H9 (cell line): ENCODE measurements at regions not wholly inside any gene's neighbourhood (a gene's known extent, or its start where the extent isn't known, plus 50 kb on each side); places are given as distances from the start of the nearest gene placed in this dataset.
"Not testable (repeated sequence)": the region's sequence is repeated elsewhere in the genome, so short reads cannot be mapped to it uniquely, and the experiment has no call there.

ENCODE experiments used
- DNase-seq: peaks from one replicate; pipeline ENCODE4 v3.0.0-alpha.2; 2017
- H2AFZ ChIP-seq: one replicate; pipeline ENCODE4 v1.6.1; 2013; ENCODE audit warnings: mild to moderate bottlenecking, low read length, control low read depth, moderate library complexity
- H2AK5ac ChIP-seq: 2 replicates; pipeline ENCODE4 v1.6.1; 2013; ENCODE audit warnings: low read length, control low read depth, mixed read lengths; ENCODE audit not compliant: insufficient read length
- H2BK120ac ChIP-seq: one replicate; pipeline ENCODE4 v1.6.1; 2013; ENCODE audit warnings: low read depth, mild to moderate bottlenecking, low read length, control low read depth, inconsistent platforms; ENCODE audit not compliant: poor library complexity, severe bottlenecking
- H2BK12ac ChIP-seq: 2 replicates; pipeline ENCODE4 v1.6.1; 2013; ENCODE audit warnings: low read length, control low read depth, mixed read lengths, low read depth; ENCODE audit not compliant: insufficient read length
- H2BK15ac ChIP-seq: 2 replicates; pipeline ENCODE4 v1.6.1; 2013; ENCODE audit warnings: low read depth, low read length, control low read depth
- H2BK20ac ChIP-seq: one replicate; pipeline ENCODE4 v1.6.1; 2013; ENCODE audit warnings: low read depth, mild to moderate bottlenecking, low read length, control low read depth, inconsistent platforms; ENCODE audit not compliant: poor library complexity, severe bottlenecking
- H2BK5ac ChIP-seq: 2 replicates; pipeline ENCODE4 v1.6.1; 2013; ENCODE audit warnings: low read length, control low read depth, mixed read lengths; ENCODE audit not compliant: insufficient read length
- H3K14ac ChIP-seq: 2 replicates; pipeline ENCODE4 v1.6.1; 2013; ENCODE audit warnings: low read length, control low read depth; ENCODE audit not compliant: insufficient read depth
- H3K18ac ChIP-seq: 2 replicates; pipeline ENCODE4 v1.6.1; 2013; ENCODE audit warnings: low read depth, mild to moderate bottlenecking, mixed read lengths, low read length, control low read depth; ENCODE audit not compliant: insufficient read length
- H3K23ac ChIP-seq: 2 replicates; pipeline ENCODE4 v1.6.1; 2013; ENCODE audit warnings: low read length, control low read depth, mixed read lengths, low read depth; ENCODE audit not compliant: insufficient read length
- H3K23me2 ChIP-seq: 2 replicates; pipeline ENCODE4 v1.6.1; 2013; ENCODE audit warnings: low read depth, mild to moderate bottlenecking, mixed read lengths, low read length, control low read depth; ENCODE audit not compliant: insufficient read length, poor library complexity, severe bottlenecking
- H3K27ac ChIP-seq: 2 replicates; pipeline ENCODE4 v1.5.1; 2013; ENCODE audit warnings: low read length, control low read depth, mixed read lengths, low read depth; ENCODE audit not compliant: insufficient read length
- H3K27me3 ChIP-seq: 2 replicates; pipeline ENCODE4 v1.6.1; 2013; ENCODE audit warnings: low read length, control low read depth, inconsistent platforms; ENCODE audit not compliant: insufficient read depth
- H3K4ac ChIP-seq: 2 replicates; pipeline ENCODE4 v1.6.1; 2013; ENCODE audit warnings: low read depth, mild to moderate bottlenecking, control low read depth, inconsistent platforms, low read length, moderate library complexity
- H3K4me1 ChIP-seq: 2 replicates; pipeline ENCODE4 v1.6.1; 2013; ENCODE audit warnings: low read length, control low read depth, inconsistent platforms; ENCODE audit not compliant: insufficient read depth
- H3K4me2 ChIP-seq: 2 replicates; pipeline ENCODE4 v1.6.1; 2013; ENCODE audit warnings: low read length, control low read depth, mixed read lengths; ENCODE audit not compliant: insufficient read length, insufficient read depth
- H3K56ac ChIP-seq: 2 replicates; pipeline ENCODE4 v1.6.1; 2013; ENCODE audit warnings: low read depth, mild to moderate bottlenecking, mixed read lengths, low read length, control low read depth; ENCODE audit not compliant: insufficient read length
- H3K79me1 ChIP-seq: 2 replicates; pipeline ENCODE4 v1.6.1; 2013; ENCODE audit warnings: low read depth, mild to moderate bottlenecking, moderate library complexity, low read length, control low read depth, inconsistent platforms; ENCODE audit not compliant: insufficient read depth, poor library complexity, severe bottlenecking
- H3K79me2 ChIP-seq: 2 replicates; pipeline ENCODE4 v1.6.1; 2013; ENCODE audit warnings: low read length, control low read depth, inconsistent platforms; ENCODE audit not compliant: insufficient read depth
- H3K9ac ChIP-seq: 2 replicates; pipeline ENCODE4 v1.6.1; 2013; ENCODE audit warnings: low read length, control low read depth, mixed read lengths; ENCODE audit not compliant: insufficient read length; ENCODE audit errors: extremely low read depth
- H3K9me3 ChIP-seq: one replicate; pipeline ENCODE4 v1.6.1; 2013; ENCODE audit warnings: low read depth, low read length, inconsistent platforms; ENCODE audit not compliant: control insufficient read depth
- H3T11ph ChIP-seq: one replicate; pipeline ENCODE4 v1.6.1; 2013; ENCODE audit warnings: mild to moderate bottlenecking, low read length, control low read depth, inconsistent platforms
- H4K20me1 ChIP-seq: one replicate; pipeline ENCODE4 v1.6.1; 2013; ENCODE audit not compliant: control insufficient read depth, insufficient read length, insufficient read depth
- H4K5ac ChIP-seq: 2 replicates; pipeline ENCODE4 v1.6.1; 2013; ENCODE audit warnings: low read depth, mild to moderate bottlenecking, mixed read lengths, low read length, control low read depth; ENCODE audit not compliant: insufficient read length
- H4K8ac ChIP-seq: replicated peaks from 2 replicates; pipeline ENCODE4 v1.6.1; 2013; ENCODE audit warnings: low read length, control low read depth, mixed read lengths, low read depth; ENCODE audit not compliant: insufficient read length
- H4K91ac ChIP-seq: 2 replicates; pipeline ENCODE4 v1.6.1; 2013; ENCODE audit warnings: low read depth, mild to moderate bottlenecking, moderate library complexity, mixed read lengths, low read length, control low read depth; ENCODE audit not compliant: insufficient read length
- H3K27ac Mint-ChIP-seq, 3 experiments: 2 replicates in 2 of 3; 3 replicates in 1 of 3; pipeline ENCODE4 v1.8.0; 2020 to 2021; ENCODE audit warnings: mixed read lengths in 3 of 3, mild to moderate bottlenecking in 1 of 3, moderate library complexity in 1 of 3
- H3K27me3 Mint-ChIP-seq: 2 replicates; pipeline ENCODE4 v1.8.0; 2021; ENCODE audit warnings: low read depth, mild to moderate bottlenecking, moderate library complexity, mixed read lengths
- H3K36me3 Mint-ChIP-seq, 3 experiments: 2 replicates in 2 of 3; 3 replicates in 1 of 3; pipeline ENCODE4 v1.8.0; 2020 to 2021; ENCODE audit warnings: low read depth in 3 of 3, mixed read lengths in 3 of 3; ENCODE audit not compliant: insufficient read depth in 1 of 3
- H3K4me1 Mint-ChIP-seq, 2 experiments: 2 replicates each; pipeline ENCODE4 v1.8.0; 2020; ENCODE audit warnings: mixed read lengths in 2 of 2
- H3K4me3 Mint-ChIP-seq, 2 experiments: 2 replicates in 1 of 2; 3 replicates in 1 of 2; pipeline ENCODE4 v1.8.0; 2020 to 2021; ENCODE audit warnings: mild to moderate bottlenecking in 2 of 2, mixed read lengths in 2 of 2, moderate library complexity in 1 of 2
- H3K9me3 Mint-ChIP-seq, 2 experiments: 2 replicates in 1 of 2; 3 replicates in 1 of 2; pipeline ENCODE4 v1.8.0; 2020; ENCODE audit warnings: mild to moderate bottlenecking in 2 of 2, mixed read lengths in 2 of 2, moderate library complexity in 1 of 2
- CTCF ChIP-seq: fragments of 200-600 bp; sonication (generic); conservative IDR thresholded peaks from 3 replicates; pipeline ENCODE4 v1.8.0; 2021; ENCODE audit warnings: antibody characterized with exemption, mild to moderate bottlenecking
- WGBS: extraction: QIAGEN DNeasy Blood & Tissue Kit; methylation state at CpG from one replicate; pipeline ENCODE4 v1.1.7; 2013; ENCODE audit warnings: missing lambda C conversion rate, low lambda C conversion rate, mixed read lengths; ENCODE audit not compliant: insufficient read length; ENCODE audit errors: extremely low coverage; 5-methylcytosine and 5-hydroxymethylcytosine counted together

GRCh38 chr1:221045842-221046831 lies 166.9 kb downstream of the HLX start:
- no peaks in the 10 kb centered on the region for H3K27me3 ChIP-seq
- no peaks in the 10 kb centered on the region; the same call in none of the 2 replicates for H3K27me3 Mint-ChIP-seq
- no peak overlapping the region for H4K8ac ChIP-seq
- H3K56ac ChIP-seq = no peak overlapping the region
- no peak overlapping the region for H3K27ac Mint-ChIP-seq
- H3K79me1 ChIP-seq = no peaks in the 10 kb centered on the region
- H3K9me3 Mint-ChIP-seq = peaks cover 4 to 7% of the 10 kb centered on the region in 2 experiments; a peak in 3 of 5 replicates
- no peaks in the 10 kb centered on the region for H3K9me3 ChIP-seq
- no CpG with 5 or more reads among the region's 5 CpGs for WGBS
- H3K4me2 ChIP-seq = no peak overlapping the region
- H3K9ac ChIP-seq = no peak overlapping the region
- no peak overlapping the region for H2BK5ac ChIP-seq
- no peak overlapping the region for H2AK5ac ChIP-seq
- no peak for TF ChIP-seq CTCF
- no peak overlapping the region for H3K4me3 Mint-ChIP-seq
- H3K4me1 ChIP-seq = no peaks in the 10 kb centered on the region
- peaks cover 7 to 9% of the 10 kb centered on the region in 2 experiments; a peak in 3 of 4 replicates for H3K4me1 Mint-ChIP-seq
- no peak overlapping the region for H4K5ac ChIP-seq
- no peak overlapping the region for H4K91ac ChIP-seq
- H3T11ph ChIP-seq = no peak overlapping the region
- no peaks in the 10 kb centered on the region for H3K79me2 ChIP-seq
- H3K23me2 ChIP-seq = no peaks in the 10 kb centered on the region
- no peak overlapping the region for H3K14ac ChIP-seq
- no peak overlapping the region for H2AFZ ChIP-seq
- no peak overlapping the region for H2BK12ac ChIP-seq
- H3K4ac ChIP-seq = no peak overlapping the region
- H3K36me3 Mint-ChIP-seq = peaks cover 0 to 17% (median 0%) of the 10 kb centered on the region in 3 experiments; a peak in 3 of 7 replicates
- H3K23ac ChIP-seq = no peak overlapping the region
- H2BK120ac ChIP-seq = no peak overlapping the region
- DNase-seq = no peak
- no peak overlapping the region for H2BK15ac ChIP-seq
- no peaks in the 10 kb centered on the region for H4K20me1 ChIP-seq
- H3K18ac ChIP-seq = no peak overlapping the region
- H3K27ac ChIP-seq = no peak overlapping the region
- H2BK20ac ChIP-seq = no peak overlapping the region

GRCh38 chr1:221051391-221051790 lies 172.1 kb downstream of the HLX start:
- H2BK120ac ChIP-seq, H2BK12ac ChIP-seq, H3K4me1 ChIP-seq, H2BK20ac ChIP-seq, H4K20me1 ChIP-seq, H2BK15ac ChIP-seq, H2AK5ac ChIP-seq, H2AFZ ChIP-seq, H3K56ac ChIP-seq, H3K14ac ChIP-seq, H3K4ac ChIP-seq, H3K27ac Mint-ChIP-seq, H3K79me2 ChIP-seq, H4K8ac ChIP-seq, H4K5ac ChIP-seq, H2BK5ac ChIP-seq, H3K9ac ChIP-seq, H4K91ac ChIP-seq, H3K23me2 ChIP-seq, H3K4me2 ChIP-seq, H3T11ph ChIP-seq, H3K9me3 ChIP-seq, H3K23ac ChIP-seq, H3K79me1 ChIP-seq, H3K4me3 Mint-ChIP-seq, H3K27me3 Mint-ChIP-seq, H3K18ac ChIP-seq, H3K27ac ChIP-seq, DNase-seq, H3K27me3 ChIP-seq, H3K4me1 Mint-ChIP-seq: not testable (repeated sequence)
- Mint-ChIP-seq H3K9me3 (peaks cover 9 to 11% of the 10 kb centered on the region in 2 experiments; a peak in 4 of 5 replicates), H3K36me3 (peaks cover 0 to 17% (median 0%) of the 10 kb centered on the region in 3 experiments; a peak in 3 of 7 replicates)
- WGBS = no CpG with 5 or more reads among the region's 4 CpGs
